Right lobe of liver (tissue), 6 donors: ENCODE measurements at regions not wholly inside any gene's neighbourhood (a gene's known extent, or its start where the extent isn't known, plus 50 kb on each side); places are given as distances from the start of the nearest gene placed in this dataset.

Experiments used
- ATAC-seq, 4 donors: fragments of 200-7000 bp; cut with Tn5 transposase; one replicate each; pipeline ENCODE4 v1.9.1; 2020; ENCODE audit warnings: mild to moderate bottlenecking in 4 of 4, moderate library complexity in 4 of 4
- DNase-seq, 3 donors: peaks; one replicate each; pipeline ENCODE4 v3.0.0-alpha.2; 2020
- H3K27ac ChIP-seq, 3 donors: fragments of 200-600 bp; one replicate each; pipeline ENCODE4 v1.8.0; 2022
- H3K27me3 ChIP-seq, 2 donors: fragments of 200-600 bp; one replicate each; pipeline ENCODE4 v1.8.0; 2022
- H3K36me3 ChIP-seq, 4 donors: fragments of 200-600 bp; sonication (generic) in 1 of 4; one replicate each; pipeline versions ENCODE4 v1.5.1 to v1.8.0; 2017 to 2022; ENCODE audit warnings: control low read depth in 1 of 4
- H3K4me1 ChIP-seq, 4 donors: fragments of 200-600 bp; sonication (generic) in 1 of 4; one replicate each; pipeline versions ENCODE4 v1.5.1 to v1.8.0; 2017 to 2022; ENCODE audit warnings: control low read depth in 1 of 4
- H3K4me3 ChIP-seq, 3 donors: fragments of 200-600 bp; one replicate each; pipeline ENCODE4 v1.8.0; 2022
- H3K9me3 ChIP-seq, 4 donors: fragments of 200-600 bp; sonication (generic) in 1 of 4; one replicate each; pipeline versions ENCODE4 v1.5.1 to v1.8.0; 2017 to 2022; ENCODE audit warnings: control low read depth in 1 of 4
- CTCF ChIP-seq, 4 donors: fragments of 200-600 bp in 3 of 4; fragments of 450-650 bp in 1 of 4; IDR thresholded peaks; one replicate each; pipeline versions ENCODE4 v1.5.1 to v1.8.0; 2016 to 2022; ENCODE audit warnings: antibody characterized with exemption in 4 of 4, mild to moderate bottlenecking in 2 of 4
- POLR2A ChIP-seq: fragments of 450-650 bp; IDR thresholded peaks from one replicate; pipeline ENCODE4 v1.6.1; 2017; ENCODE audit warnings: antibody characterized with exemption, mild to moderate bottlenecking
- WGBS: methylation state at CpG from one replicate; pipeline ENCODE4 v1.1.6; 2018; ENCODE audit warnings: low coverage, low lambda C conversion rate; ENCODE audit not compliant: insufficient coverage; ENCODE audit errors: missing lambda C conversion rate; 5-methylcytosine and 5-hydroxymethylcytosine counted together
- intact Hi-C, 2 donors: fragments of 100-400 bp; cut with DNase I; formaldehyde crosslinking; loops; one replicate each; pipeline versions ENCODE4 v1.11.2 to v1.14.1; 2022
- donor health status: DM: no; HTN: yes; CAD: no.
- donor health status: DM: no; HTN: no; CAD: no.
- donor health status: DM: no; HTN: no; CAD: no.
- donor health status: DM: no; HTN: yes; CAD: no.
- donor health status: DM: no; HTN: yes; CAD: no.

- no peak for DNase-seq
- no peak for TF ChIP-seq POLR2A
- Histone ChIP-seq H3K4me1 (no peaks in the 10 kb centered on the region), H3K27me3 (no peaks in the 10 kb centered on the region), H3K9me3 (no peaks in the 10 kb centered on the region), H3K36me3 (no peaks in the 10 kb centered on the region), H3K4me3 (no peak overlapping the region), H3K27ac (no peak overlapping the region)
- no peak for ATAC-seq
- WGBS: 51% methylated on average over 7 of the region's 9 CpGs
- intact Hi-C loops: no loop called here
Measured at GRCh38 chr13:110070511-110071120, 236.3 kb downstream of the COL4A1 start.

GRCh38 chr13:110070046-110070445 is 236.9 kb downstream of the COL4A1 start:
- DNase-seq (no peak), ATAC-seq (no peak)
- Histone ChIP-seq H3K4me1 (no peaks in the 10 kb centered on the region), H3K9me3 (no peaks in the 10 kb centered on the region), H3K4me3 (no peak overlapping the region), H3K27me3 (no peaks in the 10 kb centered on the region), H3K36me3 (no peaks in the 10 kb centered on the region), H3K27ac (no peak overlapping the region)
- intact Hi-C loops: no loop called here
- 51% methylated on average over 3 of the region's 4 CpGs for WGBS
- TF ChIP-seq POLR2A (no peak), CTCF (IDR thresholded peaks at IDR 0.05) (no peak)

GRCh38 chr13:110068176-110068473 is 238.8 kb downstream of the COL4A1 start:
- Histone ChIP-seq H3K4me1 (peaks cover 0 to 16% (median 7%) of the 10 kb centered on the region in 4 donors), H3K27me3 (no peaks in the 10 kb centered on the region), H3K36me3 (no peaks in the 10 kb centered on the region), H3K4me3 (no peak overlapping the region), H3K9me3 (no peaks in the 10 kb centered on the region), H3K27ac (no peak overlapping the region)
- intact Hi-C loops: no loop called here
- no peak for TF ChIP-seq CTCF (IDR thresholded peaks at IDR 0.05)
- TF ChIP-seq POLR2A: no peak
- no peak for DNase-seq
- WGBS: 93% methylated on average over 3 of the region's 3 CpGs
- ATAC-seq: no peak

GRCh38 chr13:110067355-110068175 is 239.4 kb downstream of the COL4A1 start:
- ATAC-seq (no peak), DNase-seq (no peak)
- Histone ChIP-seq H3K9me3 (no peaks in the 10 kb centered on the region), H3K36me3 (no peaks in the 10 kb centered on the region), H3K4me3 (no peak overlapping the region), H3K4me1 (peaks cover 0 to 21% (median 9%) of the 10 kb centered on the region in 4 donors), H3K27me3 (no peaks in the 10 kb centered on the region), H3K27ac (no peak overlapping the region)
- 82% methylated on average over 6 of the region's 6 CpGs for WGBS
- intact Hi-C loops: no loop called here
- no peak for TF ChIP-seq CTCF (IDR thresholded peaks at IDR 0.05)
- TF ChIP-seq POLR2A: no peak

- H3K36me3 ChIP-seq: no peaks in the 10 kb centered on the region
Measured at GRCh38 chr13:110065780-110066179, 241.2 kb downstream of the COL4A1 start.

More at GRCh38 chr13:110065780-110066179, 241.2 kb downstream of the COL4A1 start:
- ATAC-seq: no peak
- Histone ChIP-seq H3K27ac (no peak overlapping the region), H3K27me3 (no peaks in the 10 kb centered on the region), H3K4me3 (no peak overlapping the region), H3K4me1 (peaks cover 0 to 36% (median 18%) of the 10 kb centered on the region in 4 donors), H3K9me3 (no peaks in the 10 kb centered on the region)
- no peak for TF ChIP-seq CTCF (IDR thresholded peaks at IDR 0.05)
- TF ChIP-seq POLR2A: no peak
- 92% methylated on average over 9 of the region's 9 CpGs for WGBS
- DNase-seq: no peak
- intact Hi-C loops: no loop called here
